ENCODE measurements at regions not wholly inside any gene's neighbourhood (a gene's known extent, or its start where the extent isn't known, plus 50 kb on each side); places are given as distances from the start of the nearest gene placed in this dataset.

GRCh38 chr5:25823330-25823873 is 1178.6 kb upstream of the CDH10 start:
- DNase-seq (ENCODE audit: low spot score): no peak
